CD4-positive, alpha-beta memory T cell (primary cell): ENCODE measurements at regions not wholly inside any gene's neighbourhood (a gene's known extent, or its start where the extent isn't known, plus 50 kb on each side); places are given as distances from the start of the nearest gene placed in this dataset.
"Not testable (repeated sequence)": the region's sequence is repeated elsewhere in the genome, so short reads cannot be mapped to it uniquely, and the experiment has no call there.

Source experiments
- CTCF ChIA-PET: fragments of 350-600 bp; sonication (Branson Sonifier 250); formaldehyde crosslinking; loops from one replicate; lab custom pipeline; 2021; ENCODE audit warnings: inconsistent platforms; ENCODE audit not compliant: partially characterized antibody; lab: Charles Lee
- POLR2A ChIA-PET: fragments of 350-600 bp; sonication (Branson Sonifier 250); formaldehyde crosslinking; loops from one replicate; lab custom pipeline; 2021; ENCODE audit not compliant: partially characterized antibody; lab: Charles Lee
- DNase-seq, 5 donors: peaks; one replicate each; pipeline versions ENCODE4 v3.0.0 to v3.0.0-alpha.2; 2020 to 2022; ENCODE audit warnings: mixed read lengths in 1 of 5
- H3K27ac ChIP-seq: one replicate; pipeline ENCODE4 v1.7.0; 2013; ENCODE audit warnings: low read depth, low read length
- H3K27me3 ChIP-seq: 2 replicates; pipeline ENCODE4 v1.7.0; 2013; ENCODE audit warnings: mild to moderate bottlenecking, low read length, moderate library complexity; ENCODE audit not compliant: insufficient read depth
- H3K36me3 ChIP-seq: 2 replicates; pipeline ENCODE4 v1.7.0; 2013; ENCODE audit warnings: mild to moderate bottlenecking, low read length, moderate library complexity; ENCODE audit not compliant: insufficient read depth
- H3K4me1 ChIP-seq: 2 replicates; pipeline ENCODE4 v1.7.0; 2013; ENCODE audit warnings: mild to moderate bottlenecking, low read length, moderate library complexity; ENCODE audit not compliant: insufficient read depth
- H3K4me3 ChIP-seq, 2 donors: one replicate each; pipeline ENCODE4 v1.7.0; 2013; ENCODE audit warnings: low read length in 2 of 2, mild to moderate bottlenecking in 1 of 2
- H3K9me3 ChIP-seq, 2 donors: one replicate each; pipeline ENCODE4 v1.7.0; 2013; ENCODE audit warnings: low read length in 2 of 2, control low read depth in 1 of 2; ENCODE audit not compliant: control insufficient read depth in 1 of 2
- H3K27ac Mint-ChIP-seq, 7 donors: one replicate each; pipeline ENCODE4 v1.8.0; 2020 to 2021; ENCODE audit warnings: mixed read lengths in 7 of 7, mild to moderate bottlenecking in 6 of 7, inconsistent platforms in 3 of 7, moderate library complexity in 3 of 7
- H3K27me3 Mint-ChIP-seq, 2 donors: one replicate each; pipeline ENCODE4 v1.8.0; 2020 to 2021; ENCODE audit warnings: mixed read lengths in 2 of 2
- H3K36me3 Mint-ChIP-seq, 2 donors: one replicate each; pipeline ENCODE4 v1.8.0; 2020 to 2021; ENCODE audit warnings: mixed read lengths in 2 of 2, inconsistent platforms in 1 of 2, mild to moderate bottlenecking in 1 of 2
- H3K4me1 Mint-ChIP-seq, 4 donors: one replicate each; pipeline ENCODE4 v1.8.0; 2020 to 2021; ENCODE audit warnings: mixed read lengths in 4 of 4, mild to moderate bottlenecking in 1 of 4
- H3K4me3 Mint-ChIP-seq, 8 donors: one replicate each; pipeline ENCODE4 v1.8.0; 2020 to 2021; ENCODE audit warnings: mixed read lengths in 8 of 8, mild to moderate bottlenecking in 7 of 8, moderate library complexity in 6 of 8, inconsistent platforms in 3 of 8
- H3K9me3 Mint-ChIP-seq, 8 donors: one replicate each; pipeline ENCODE4 v1.8.0; 2020 to 2021; ENCODE audit warnings: mixed read lengths in 8 of 8, mild to moderate bottlenecking in 5 of 8, inconsistent platforms in 3 of 8, moderate library complexity in 1 of 8
- intact Hi-C: fragments of 100-400 bp; cut with micrococcal nuclease; formaldehyde crosslinking; loops from one replicate; pipeline ENCODE4 v1.15.1; 2023

- no peak for DNase-seq
- CTCF ChIA-PET, result no interaction called here
- no peak overlapping the region for H3K4me3 Mint-ChIP-seq
- peaks cover 0 to 3% of the 10 kb centered on the region in 2 donors for H3K27me3 Mint-ChIP-seq
- H3K4me1 Mint-ChIP-seq, result no peaks in the 10 kb centered on the region
- Histone ChIP-seq H3K36me3 (no peaks in the 10 kb centered on the region), H3K4me1 (no peaks in the 10 kb centered on the region), H3K9me3 (no peaks in the 10 kb centered on the region), H3K27me3 (no peaks in the 10 kb centered on the region), H3K27ac (no peak overlapping the region), H3K4me3 (no peak overlapping the region)
- intact Hi-C loops, result no loop called here
- no peaks in the 10 kb centered on the region for H3K36me3 Mint-ChIP-seq
- POLR2A ChIA-PET, result no interaction called here
- H3K9me3 Mint-ChIP-seq, result peaks cover 0 to 2% (median 0%) of the 10 kb centered on the region in 8 donors
- H3K27ac Mint-ChIP-seq, result no peak overlapping the region
Measured at GRCh38 chr11:22521226-22521625, 104.4 kb downstream of the FANCF start.

GRCh38 chr11:22520521-22520920 is 105.1 kb downstream of the FANCF start:
- Mint-ChIP-seq H3K36me3 (no peaks in the 10 kb centered on the region), H3K27me3 (peaks cover 0 to 5% of the 10 kb centered on the region in 2 donors), H3K4me3 (no peak overlapping the region), H3K27ac (no peak overlapping the region), H3K4me1 (no peaks in the 10 kb centered on the region), H3K9me3 (peaks cover 0 to 2% (median 0%) of the 10 kb centered on the region in 8 donors)
- POLR2A ChIA-PET, result no interaction called here
- CTCF ChIA-PET, result no interaction called here
- intact Hi-C loops, result no loop called here
- no peak overlapping the region for H3K4me3 ChIP-seq
- no peaks in the 10 kb centered on the region for H3K4me1 ChIP-seq
- no peaks in the 10 kb centered on the region for H3K27me3 ChIP-seq
- no peaks in the 10 kb centered on the region for H3K36me3 ChIP-seq
- no peaks in the 10 kb centered on the region for H3K9me3 ChIP-seq
- H3K27ac ChIP-seq, result no peak overlapping the region
- DNase-seq, result no peak

GRCh38 chr11:22518344-22518743 is 107.3 kb downstream of the FANCF start:
- CTCF ChIA-PET, H3K4me3 Mint-ChIP-seq, intact Hi-C loops, H3K4me3 ChIP-seq, H3K36me3 ChIP-seq, H3K9me3 Mint-ChIP-seq, H3K27ac ChIP-seq, H3K27me3 ChIP-seq, H3K4me1 ChIP-seq, H3K27ac Mint-ChIP-seq, H3K27me3 Mint-ChIP-seq, POLR2A ChIA-PET, H3K4me1 Mint-ChIP-seq, H3K36me3 Mint-ChIP-seq, DNase-seq, H3K9me3 ChIP-seq: not testable (repeated sequence)

GRCh38 chr11:22516111-22516510 is 109.5 kb downstream of the FANCF start:
- peaks cover 0 to 2% (median 0%) of the 10 kb centered on the region in 8 donors for H3K9me3 Mint-ChIP-seq
- intact Hi-C loops, result no loop called here
- H3K4me1 Mint-ChIP-seq, result no peaks in the 10 kb centered on the region
- Histone ChIP-seq H3K27ac (no peak overlapping the region), H3K9me3 (no peaks in the 10 kb centered on the region), H3K4me3 (no peak overlapping the region), H3K4me1 (no peaks in the 10 kb centered on the region), H3K27me3 (no peaks in the 10 kb centered on the region), H3K36me3 (no peaks in the 10 kb centered on the region)
- H3K27me3 Mint-ChIP-seq, result peaks cover 5% of the 10 kb centered on the region in 2 donors
- POLR2A ChIA-PET, result no interaction called here
- H3K27ac Mint-ChIP-seq, result no peak overlapping the region
- CTCF ChIA-PET, result no interaction called here
- DNase-seq, result no peak
- no peaks in the 10 kb centered on the region for H3K36me3 Mint-ChIP-seq
- H3K4me3 Mint-ChIP-seq, result no peak overlapping the region

- Histone ChIP-seq H3K27me3 (no peaks in the 10 kb centered on the region), H3K36me3 (no peaks in the 10 kb centered on the region), H3K4me3 (no peak overlapping the region), H3K4me1 (no peaks in the 10 kb centered on the region), H3K9me3 (no peaks in the 10 kb centered on the region), H3K27ac (no peak overlapping the region)
- intact Hi-C loops, result no loop called here
- ChIA-PET POLR2A (no interaction called here), CTCF (no interaction called here)
- H3K9me3 Mint-ChIP-seq, result peaks cover 0 to 2% (median 0%) of the 10 kb centered on the region in 8 donors
- H3K27me3 Mint-ChIP-seq, result peaks cover 4 to 5% of the 10 kb centered on the region in 2 donors
- H3K27ac Mint-ChIP-seq, result no peak overlapping the region
- H3K4me1 Mint-ChIP-seq, result no peaks in the 10 kb centered on the region
- H3K4me3 Mint-ChIP-seq, result no peak overlapping the region
- DNase-seq, result no peak
- no peaks in the 10 kb centered on the region for H3K36me3 Mint-ChIP-seq
Measured at GRCh38 chr11:22512457-22512856, 113.2 kb downstream of the FANCF start.

- ChIA-PET CTCF (no interaction called here), POLR2A (no interaction called here)
- intact Hi-C loops, result no loop called here
- no peaks in the 10 kb centered on the region for H3K27me3 ChIP-seq
- H3K4me1 Mint-ChIP-seq, result no peaks in the 10 kb centered on the region
- H3K4me3 Mint-ChIP-seq, result no peak overlapping the region
- DNase-seq, result no peak
- no peaks in the 10 kb centered on the region for H3K36me3 ChIP-seq
- peaks cover 0 to 2% (median 0%) of the 10 kb centered on the region in 8 donors for H3K9me3 Mint-ChIP-seq
- no peak overlapping the region for H3K27ac Mint-ChIP-seq
- peaks cover 1 to 5% of the 10 kb centered on the region in 2 donors for H3K27me3 Mint-ChIP-seq
- H3K4me1 ChIP-seq, result no peaks in the 10 kb centered on the region
- no peak overlapping the region for H3K27ac ChIP-seq
- H3K4me3 ChIP-seq, result no peak overlapping the region
- no peaks in the 10 kb centered on the region for H3K36me3 Mint-ChIP-seq
- H3K9me3 ChIP-seq, result no peaks in the 10 kb centered on the region
Measured at GRCh38 chr11:22510741-22511140, 114.9 kb downstream of the FANCF start.

- peaks cover 1 to 5% of the 10 kb centered on the region in 2 donors for H3K27me3 Mint-ChIP-seq
- CTCF ChIA-PET, result no interaction called here
Measured at GRCh38 chr11:22510010-22510409, 115.6 kb downstream of the FANCF start.

GRCh38 chr11:22508665-22509064 is 117.0 kb downstream of the FANCF start:
- no peaks in the 10 kb centered on the region for H3K36me3 Mint-ChIP-seq
- Histone ChIP-seq H3K9me3 (no peaks in the 10 kb centered on the region), H3K4me3 (no peak overlapping the region), H3K27me3 (no peaks in the 10 kb centered on the region), H3K4me1 (no peaks in the 10 kb centered on the region), H3K36me3 (no peaks in the 10 kb centered on the region), H3K27ac (no peak overlapping the region)
- H3K27me3 Mint-ChIP-seq, result peaks cover 1 to 5% of the 10 kb centered on the region in 2 donors
- H3K9me3 Mint-ChIP-seq, result peaks cover 0 to 2% (median 0%) of the 10 kb centered on the region in 8 donors
- H3K4me3 Mint-ChIP-seq, result no peak overlapping the region
- CTCF ChIA-PET, result no interaction called here
- H3K4me1 Mint-ChIP-seq, result no peaks in the 10 kb centered on the region
- POLR2A ChIA-PET, result no interaction called here
- intact Hi-C loops, result no loop called here
- DNase-seq, result no peak
- no peak overlapping the region for H3K27ac Mint-ChIP-seq

More at GRCh38 chr11:22510010-22510409, 115.6 kb downstream of the FANCF start:
- no peaks in the 10 kb centered on the region for H3K4me1 Mint-ChIP-seq
- Histone ChIP-seq H3K27ac (no peak overlapping the region), H3K36me3 (no peaks in the 10 kb centered on the region), H3K4me1 (no peaks in the 10 kb centered on the region), H3K27me3 (no peaks in the 10 kb centered on the region), H3K9me3 (no peaks in the 10 kb centered on the region), H3K4me3 (no peak overlapping the region)
- DNase-seq, result no peak
- H3K9me3 Mint-ChIP-seq, result peaks cover 0 to 2% (median 0%) of the 10 kb centered on the region in 8 donors
- H3K4me3 Mint-ChIP-seq, result no peak overlapping the region
- POLR2A ChIA-PET, result no interaction called here
- intact Hi-C loops, result no loop called here
- H3K36me3 Mint-ChIP-seq, result no peaks in the 10 kb centered on the region
- H3K27ac Mint-ChIP-seq, result no peak overlapping the region
